GM18511 (cell line): ENCODE measurements at regions not wholly inside any gene's neighbourhood (a gene's known extent, or its start where the extent isn't known, plus 50 kb on each side); places are given as distances from the start of the nearest gene placed in this dataset.

Source experiments
- ATAC-seq: cut with Tn5 transposase; IDR thresholded peaks from one replicate; pipeline ENCODE4 v1.9.1; 2021; ENCODE audit warnings: mild to moderate bottlenecking, moderate library complexity; ENCODE audit not compliant: unreplicated experiment

DNA sequence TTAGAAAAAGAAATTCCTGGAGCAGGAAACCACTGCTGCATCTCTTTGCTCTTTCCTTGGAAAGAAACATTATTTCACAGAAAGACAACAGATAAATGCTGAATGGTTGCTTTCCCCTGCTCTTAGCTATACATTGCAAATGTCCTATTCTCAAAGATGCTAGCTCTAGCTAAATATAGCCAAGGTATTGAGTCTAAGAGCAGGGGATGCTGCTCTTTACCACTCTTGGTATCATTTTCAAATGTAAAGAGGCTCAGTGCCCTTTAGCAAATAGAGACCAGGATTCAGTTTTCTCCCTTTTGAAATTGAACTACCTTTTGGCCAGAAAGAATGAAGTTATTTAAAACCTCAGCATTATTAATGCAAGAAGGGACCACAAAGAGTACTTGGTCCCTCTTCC is 104.0 kb upstream of the FUT8 start:
- no peak for ATAC-seq

- ATAC-seq: no peak
These were observed 102.0 kb upstream of the FUT8 start for GRCh38 chr14:65310568-65310967.

- ATAC-seq: no peak
These were observed 99.7 kb upstream of the FUT8 start for GRCh38 chr14:65312859-65313258.

- ATAC-seq: peak; percentile 69
These were observed 93.7 kb upstream of the FUT8 start for GRCh38 chr14:65318636-65319506.

DNA sequence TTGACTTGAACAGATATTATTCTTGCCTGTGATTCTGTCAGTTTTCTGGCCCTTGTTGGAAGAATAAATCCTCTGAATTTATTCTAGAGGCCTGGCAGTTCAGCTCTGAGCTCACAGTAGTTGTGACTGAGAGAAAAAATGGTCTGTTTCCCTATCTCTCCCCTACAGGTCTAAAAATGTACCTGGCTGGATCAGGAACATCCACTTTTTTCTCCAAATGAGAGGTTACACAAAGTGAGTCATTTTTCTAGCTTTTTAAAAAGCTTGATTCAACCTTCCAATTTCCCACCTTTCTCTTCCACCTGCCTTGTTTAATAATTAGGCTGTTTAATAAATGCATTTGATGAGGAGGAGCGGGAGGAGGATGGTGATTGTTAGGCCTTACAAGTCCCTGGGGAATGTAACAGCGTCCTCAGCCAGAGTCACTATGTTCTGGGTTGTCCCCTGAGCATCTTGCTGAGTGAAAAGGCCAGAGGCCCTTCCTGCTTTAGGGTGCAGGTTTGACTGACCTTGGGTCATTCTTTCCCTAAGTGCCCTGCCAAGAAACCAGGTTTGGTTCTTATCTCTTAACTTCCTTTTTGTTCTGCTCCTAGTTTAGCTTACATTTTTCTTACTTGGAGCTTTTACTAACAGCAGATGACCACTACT is 91.7 kb upstream of the FUT8 start:
- ATAC-seq: peak; percentile 40

- ATAC-seq: peak; percentile 62
These were observed 91.1 kb upstream of the FUT8 start for GRCh38 chr14:65321370-65321875.

GRCh38 chr14:65329481-65329880 is 83.0 kb upstream of the FUT8 start:
- ATAC-seq: no peak

DNA sequence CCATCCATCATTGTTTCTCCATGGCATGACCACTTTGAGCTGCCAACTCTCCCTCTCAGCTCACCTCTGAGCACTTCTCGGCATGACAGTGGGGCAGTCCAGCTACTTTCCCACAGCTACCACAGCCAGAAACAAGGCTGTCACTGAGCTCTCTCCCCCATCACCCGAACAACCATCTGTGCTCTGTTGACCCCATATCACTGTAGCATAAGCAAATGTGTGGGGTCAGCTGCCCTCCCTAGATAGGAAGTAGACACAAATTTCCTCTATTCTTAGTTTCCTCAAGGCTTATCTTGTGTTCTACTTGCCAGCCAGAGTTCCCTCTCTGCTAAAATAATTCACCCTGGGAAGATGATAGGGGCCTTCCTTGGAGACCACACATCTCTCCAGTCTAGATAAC is 82.6 kb upstream of the FUT8 start:
- no peak for ATAC-seq

- ATAC-seq: no peak
These were observed 82.1 kb upstream of the FUT8 start for GRCh38 chr14:65330416-65330815.

GRCh38 chr14:65331652-65332051 is 80.9 kb upstream of the FUT8 start:
- ATAC-seq: no peak

- ATAC-seq: peak; percentile 50
These were observed 80.2 kb upstream of the FUT8 start for GRCh38 chr14:65332141-65332871.

DNA sequence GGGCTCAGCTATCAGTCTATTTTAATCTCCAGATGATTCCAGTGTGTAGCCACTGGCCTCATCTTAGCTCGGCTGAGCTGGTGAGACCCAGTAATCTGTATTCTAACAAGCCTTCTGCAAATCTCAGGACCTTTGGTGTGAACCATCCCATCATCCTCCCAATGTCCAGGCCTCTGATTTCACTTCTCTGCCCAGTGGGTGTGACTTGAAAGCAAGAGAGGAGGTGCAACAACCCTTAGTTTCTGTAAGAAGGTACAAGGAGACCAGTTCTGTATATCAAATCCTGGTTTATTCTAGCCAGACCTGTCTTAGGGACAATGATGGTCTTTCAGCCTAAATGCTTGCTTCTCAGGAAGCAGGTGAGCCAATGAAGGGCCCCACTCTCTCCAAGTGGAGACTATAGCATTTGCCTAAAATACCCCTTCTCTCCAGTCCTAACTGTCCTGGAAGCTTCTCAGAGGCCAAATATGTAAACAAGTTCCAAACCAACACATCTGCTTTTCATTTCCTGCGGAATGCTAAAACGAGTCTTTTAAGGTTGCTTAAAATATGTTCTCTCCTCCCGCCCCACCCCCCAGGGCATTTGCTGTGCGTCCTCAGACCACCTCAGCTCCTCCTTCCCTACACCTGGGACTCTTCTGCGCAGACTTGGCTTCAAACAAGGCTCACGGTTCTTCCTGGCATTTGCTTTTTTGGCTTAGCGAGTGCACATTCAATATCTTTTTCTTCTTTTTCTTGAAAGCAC is 78.4 kb upstream of the FUT8 start:
- no peak for ATAC-seq

- no peak for ATAC-seq
These were observed 77.6 kb upstream of the FUT8 start for GRCh38 chr14:65334765-65335410.

DNA sequence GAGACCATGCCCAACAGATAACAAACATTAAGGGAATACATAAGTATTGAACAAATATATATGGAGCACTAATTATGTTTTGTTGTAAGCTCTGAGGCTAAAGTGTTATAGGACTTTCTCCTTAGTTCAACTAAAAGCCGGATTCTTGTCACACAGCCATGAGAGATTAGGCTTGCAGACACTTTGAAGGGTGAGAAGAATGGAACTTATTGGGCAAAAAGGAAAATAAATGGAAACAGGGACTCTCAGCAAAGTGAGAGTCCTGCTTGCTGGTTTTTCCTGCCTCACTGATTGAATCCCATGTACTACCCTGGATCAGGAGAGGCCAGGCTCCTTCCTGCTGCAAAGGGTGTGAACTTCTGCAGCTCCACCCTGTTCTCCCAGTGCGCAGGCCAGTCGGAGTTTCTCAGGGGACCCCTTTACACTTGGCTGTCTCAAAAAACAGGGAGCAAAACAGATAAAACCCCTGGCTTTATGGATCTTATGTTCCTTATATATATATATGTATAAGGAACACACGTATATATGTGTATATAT is 77.1 kb upstream of the FUT8 start:
- ATAC-seq: no peak

GRCh38 chr14:65336191-65336591 is 76.3 kb upstream of the FUT8 start:
- ATAC-seq: peak; percentile 82

DNA sequence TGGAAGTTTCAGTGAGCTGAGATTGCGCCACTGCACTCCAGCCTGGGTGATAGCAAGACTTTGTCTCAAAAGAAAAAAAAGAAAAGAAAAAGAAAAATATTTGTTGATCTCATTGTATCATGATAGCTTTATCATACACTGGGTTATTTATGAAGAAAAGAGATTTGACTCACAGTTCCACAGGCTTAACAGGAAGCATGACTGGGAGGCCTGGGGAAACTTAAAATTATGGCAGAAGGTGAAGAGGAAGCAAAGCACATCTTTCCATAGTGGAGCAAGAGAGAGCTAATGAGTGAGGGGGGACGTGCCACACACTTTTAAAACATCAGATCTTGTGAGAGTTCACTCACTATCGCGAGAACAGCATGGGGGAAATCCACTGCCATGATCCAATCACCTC is 72.7 kb upstream of the FUT8 start:
- ATAC-seq: no peak

DNA sequence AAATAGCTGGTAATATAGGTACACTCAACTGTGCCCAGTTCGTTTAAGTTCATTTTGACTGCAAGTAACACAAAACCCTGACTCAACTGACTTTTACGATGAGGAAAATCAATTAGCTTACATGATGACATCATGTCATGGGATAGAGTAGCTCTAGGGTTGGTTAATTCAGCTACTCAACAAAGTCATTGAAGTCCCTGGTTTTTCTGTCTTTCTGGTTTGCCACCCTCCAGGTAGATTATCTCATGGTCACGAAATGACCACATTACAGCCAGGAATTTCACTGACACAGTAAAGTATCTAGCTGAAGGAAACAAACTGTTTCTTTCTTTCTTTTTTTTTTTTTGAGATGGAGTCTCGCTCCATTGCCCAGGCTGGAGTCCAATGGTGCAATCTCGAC is 68.5 kb upstream of the FUT8 start:
- no peak for ATAC-seq

DNA sequence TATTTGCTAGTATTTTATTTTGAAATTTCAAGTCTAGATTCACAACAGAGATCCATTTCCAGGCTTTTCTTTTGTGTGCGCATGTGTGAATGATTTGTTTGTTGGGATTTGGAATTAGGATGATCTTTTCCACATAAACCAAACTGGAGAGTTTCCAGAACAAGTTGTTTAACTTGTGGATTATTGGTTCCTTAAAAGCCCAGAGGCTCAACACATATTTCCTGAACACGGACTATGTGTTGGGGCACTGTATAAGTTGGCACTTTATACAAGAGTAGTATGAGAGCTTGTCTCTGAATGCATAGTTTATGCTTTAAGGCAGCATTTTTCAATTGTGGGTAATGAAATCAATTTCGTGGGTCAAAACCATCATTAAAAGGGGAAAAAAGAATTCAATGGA is 67.3 kb upstream of the FUT8 start:
- ATAC-seq: no peak

- ATAC-seq: no peak
These were observed 66.1 kb upstream of the FUT8 start for GRCh38 chr14:65346474-65346873.

- no peak for ATAC-seq
These were observed 65.6 kb upstream of the FUT8 start for GRCh38 chr14:65346895-65347294.
